Smooth muscle cell (in vitro differentiated cells): ENCODE measurements at regions not wholly inside any gene's neighbourhood (a gene's known extent, or its start where the extent isn't known, plus 50 kb on each side); places are given as distances from the start of the nearest gene placed in this dataset.

Experiments
- DNase-seq: peaks from one replicate; lab custom pipeline; 2025; ENCODE audit not compliant: unreplicated experiment; lab: John Stamatoyannopoulos, UW
- H2AFZ ChIP-seq: fragments of 200-600 bp; sonication (generic); 2 replicates; pipeline ENCODE4 v1.6.0; 2016; ENCODE audit warnings: antibody characterized with exemption, low read depth, mild to moderate bottlenecking
- H3F3A ChIP-seq: fragments of 200-600 bp; sonication (generic); 2 replicates; pipeline ENCODE4 v1.6.0; 2017; ENCODE audit warnings: antibody characterized with exemption, low read depth
- H3K27ac ChIP-seq: fragments of 200-600 bp; sonication (generic); 2 replicates; pipeline ENCODE4 v1.5.1; 2016; ENCODE audit warnings: low read depth, mild to moderate bottlenecking
- H3K27me3 ChIP-seq: fragments of 200-600 bp; sonication (generic); 2 replicates; pipeline ENCODE4 v1.6.1; 2016; ENCODE audit warnings: low read depth, mild to moderate bottlenecking
- H3K36me3 ChIP-seq: fragments of 200-600 bp; sonication (generic); 2 replicates; pipeline ENCODE4 v1.5.1; 2016; ENCODE audit warnings: low read depth
- H3K4me1 ChIP-seq: fragments of 200-600 bp; sonication (generic); 2 replicates; pipeline ENCODE4 v1.5.1; 2016; ENCODE audit warnings: low read depth
- H3K4me2 ChIP-seq: fragments of 200-600 bp; sonication (generic); 2 replicates; pipeline ENCODE4 v1.6.0; 2016; ENCODE audit warnings: mild to moderate bottlenecking
- H3K4me3 ChIP-seq: fragments of 200-600 bp; sonication (generic); 2 replicates; pipeline ENCODE4 v1.5.1; 2016; ENCODE audit warnings: mild to moderate bottlenecking
- H3K79me2 ChIP-seq: fragments of 200-600 bp; sonication (generic); 2 replicates; pipeline ENCODE4 v1.6.0; 2016; ENCODE audit warnings: low read depth, mild to moderate bottlenecking
- H3K9ac ChIP-seq: fragments of 200-600 bp; sonication (generic); 2 replicates; pipeline ENCODE4 v1.6.0; 2016; ENCODE audit warnings: low read depth
- H3K9me3 ChIP-seq: fragments of 200-600 bp; sonication (generic); replicated peaks from 2 replicates; pipeline ENCODE4 v1.5.1; 2016; ENCODE audit warnings: low read depth
- H4K20me1 ChIP-seq: fragments of 200-600 bp; sonication (generic); 2 replicates; pipeline ENCODE4 v1.6.0; 2016; ENCODE audit warnings: low read depth
- CTCF ChIP-seq: fragments of 200-600 bp; sonication (generic); IDR thresholded peaks from 2 replicates; pipeline ENCODE4 v1.5.1; 2017; ENCODE audit warnings: borderline replicate concordance, mild to moderate bottlenecking, antibody characterized with exemption; ENCODE audit not compliant: insufficient read depth, poor library complexity, severe bottlenecking
- WGBS: methylation state at CpG from one replicate; pipeline ENCODE4 v1.1.7; 2016; ENCODE audit warnings: low lambda C conversion rate; 5-methylcytosine and 5-hydroxymethylcytosine counted together

GRCh38 chr4:187903106-187903505 lies 92.5 kb upstream of the ZFP42 start:
- Histone ChIP-seq H4K20me1 (no peaks in the 10 kb centered on the region), H3K27ac (no peak overlapping the region), H3K79me2 (no peaks in the 10 kb centered on the region), H3K9me3 (no peaks in the 10 kb centered on the region), H3K9ac (no peak overlapping the region), H3K4me2 (peak overlapping the region; percentile 66), H3K4me3 (no peak overlapping the region), H3F3A (no peaks in the 10 kb centered on the region), H2AFZ (no peak overlapping the region), H3K27me3 (peaks cover 4% of the 10 kb centered on the region), H3K4me1 (peaks cover 7% of the 10 kb centered on the region), H3K36me3 (no peaks in the 10 kb centered on the region)
- TF ChIP-seq CTCF, result no peak
- DNase-seq, result no peak
- WGBS, result 39% methylated on average over 5 of the region's 5 CpGs

- no peak overlapping the region for H3K9ac ChIP-seq
- no peaks in the 10 kb centered on the region for H3K36me3 ChIP-seq
- H3K4me2 ChIP-seq, result peak overlapping the region; percentile 66
- no peak overlapping the region for H3K27ac ChIP-seq
- H3K4me3 ChIP-seq, result no peak overlapping the region
- no peaks in the 10 kb centered on the region for H4K20me1 ChIP-seq
- no peaks in the 10 kb centered on the region for H3K79me2 ChIP-seq
- no peak overlapping the region for H2AFZ ChIP-seq
- 23% methylated on average over 1 of the region's 1 CpG for WGBS
- peaks cover 7% of the 10 kb centered on the region for H3K4me1 ChIP-seq
- no peak for DNase-seq
- H3F3A ChIP-seq, result no peaks in the 10 kb centered on the region
- H3K9me3 ChIP-seq, result no peaks in the 10 kb centered on the region
- H3K27me3 ChIP-seq, result peaks cover 4% of the 10 kb centered on the region
- no peak for TF ChIP-seq CTCF
Observed at GRCh38 chr4:187903700-187904099, 91.9 kb upstream of the ZFP42 start.

- Histone ChIP-seq H3K4me2 (no peak overlapping the region), H3K79me2 (no peaks in the 10 kb centered on the region), H3K4me1 (peaks cover 7% of the 10 kb centered on the region), H3K27me3 (no peaks in the 10 kb centered on the region), H3F3A (no peaks in the 10 kb centered on the region), H3K4me3 (no peak overlapping the region), H3K9ac (no peak overlapping the region), H4K20me1 (no peaks in the 10 kb centered on the region), H3K9me3 (no peaks in the 10 kb centered on the region), H3K27ac (no peak overlapping the region), H2AFZ (no peak overlapping the region), H3K36me3 (no peaks in the 10 kb centered on the region)
- DNase-seq, result no peak
- WGBS, result 74% methylated on average over 6 of the region's 6 CpGs
- no peak for TF ChIP-seq CTCF
Observed at GRCh38 chr4:187908079-187908561, 87.5 kb upstream of the ZFP42 start.

- Histone ChIP-seq H2AFZ (no peak overlapping the region), H3K4me2 (no peak overlapping the region), H3K27ac (no peak overlapping the region), H3F3A (no peaks in the 10 kb centered on the region), H3K9ac (no peak overlapping the region), H4K20me1 (no peaks in the 10 kb centered on the region), H3K4me1 (peaks cover 2% of the 10 kb centered on the region), H3K36me3 (no peaks in the 10 kb centered on the region), H3K9me3 (no peaks in the 10 kb centered on the region), H3K79me2 (no peaks in the 10 kb centered on the region), H3K27me3 (no peaks in the 10 kb centered on the region), H3K4me3 (no peak overlapping the region)
- 83% methylated on average over 2 of the region's 2 CpGs for WGBS
- TF ChIP-seq CTCF, result no peak
- DNase-seq, result no peak
Observed at GRCh38 chr4:187908731-187909130, 86.8 kb upstream of the ZFP42 start.
